ENCODE measurements at regions not wholly inside any gene's neighbourhood (a gene's known extent, or its start where the extent isn't known, plus 50 kb on each side); places are given as distances from the start of the nearest gene placed in this dataset.

DNA sequence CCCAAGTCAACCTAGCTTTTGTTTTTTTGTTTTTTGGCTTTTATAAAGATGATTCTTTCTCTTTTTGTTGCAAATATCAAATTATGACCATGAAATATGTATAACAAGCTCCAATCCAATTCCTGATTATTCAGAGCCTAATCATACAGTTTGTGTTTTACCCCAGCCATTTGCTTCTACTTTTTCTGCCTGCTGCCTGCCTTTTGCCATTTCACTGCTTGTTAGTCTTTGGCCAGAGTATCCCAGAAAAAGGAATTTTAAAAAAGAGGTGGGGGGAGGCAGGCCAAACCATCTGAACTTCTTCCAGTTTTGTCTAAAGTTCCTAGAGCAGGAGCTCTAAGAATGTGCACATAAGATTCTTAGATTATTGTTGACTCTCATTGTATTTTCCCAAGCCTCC, 211.9 kb upstream of the VRK2 start:
- no peak for ATAC-seq
- DNase-seq (ENCODE audit: missing footprints): no peak
- intact Hi-C loops (cut with DNase I): no loop called here

DNA sequence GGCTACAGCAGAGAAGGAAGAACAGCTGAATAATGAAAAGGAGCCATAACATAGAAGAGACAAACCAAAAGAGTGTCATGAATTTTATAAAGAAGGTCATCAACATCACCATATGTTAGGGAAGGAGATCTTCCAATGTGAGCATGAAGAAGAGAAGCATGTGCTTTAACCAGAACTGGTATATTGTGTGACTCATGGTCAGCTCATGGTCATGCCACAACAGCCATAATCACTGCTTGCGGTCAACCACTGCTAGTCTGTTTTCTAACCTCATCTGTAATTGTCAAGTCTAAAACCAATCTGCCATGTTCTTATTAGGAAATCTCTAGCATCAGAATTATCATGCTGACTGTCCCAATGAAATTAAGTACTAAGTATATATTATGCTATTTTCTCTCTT, 204.1 kb upstream of the VRK2 start:
- DNase-seq (ENCODE audit: missing footprints) (no peak), ATAC-seq (no peak)
- intact Hi-C loops (cut with DNase I): no loop called here

DNA sequence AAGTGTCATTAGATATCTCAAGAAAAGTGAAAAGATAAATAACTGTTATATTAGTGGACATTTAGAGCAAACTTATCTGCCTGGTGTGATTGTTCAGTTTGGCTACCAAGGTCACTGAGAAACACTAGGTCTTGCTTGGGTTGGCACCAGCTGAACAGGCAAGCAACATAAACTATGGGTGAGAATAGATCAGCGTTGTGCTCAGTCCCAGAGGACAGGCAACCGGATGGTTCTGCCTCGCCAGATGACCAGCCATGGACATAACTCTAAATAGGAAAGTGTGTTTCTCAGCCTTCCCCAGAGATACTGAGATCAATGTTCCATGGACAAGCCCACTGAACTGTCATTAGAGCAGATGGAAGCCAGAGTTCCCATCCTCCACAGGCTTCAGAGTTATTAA, 203.4 kb upstream of the VRK2 start:
- no peak for DNase-seq (ENCODE audit: missing footprints)
- intact Hi-C loops (cut with DNase I): no loop called here
- ATAC-seq: no peak

DNA sequence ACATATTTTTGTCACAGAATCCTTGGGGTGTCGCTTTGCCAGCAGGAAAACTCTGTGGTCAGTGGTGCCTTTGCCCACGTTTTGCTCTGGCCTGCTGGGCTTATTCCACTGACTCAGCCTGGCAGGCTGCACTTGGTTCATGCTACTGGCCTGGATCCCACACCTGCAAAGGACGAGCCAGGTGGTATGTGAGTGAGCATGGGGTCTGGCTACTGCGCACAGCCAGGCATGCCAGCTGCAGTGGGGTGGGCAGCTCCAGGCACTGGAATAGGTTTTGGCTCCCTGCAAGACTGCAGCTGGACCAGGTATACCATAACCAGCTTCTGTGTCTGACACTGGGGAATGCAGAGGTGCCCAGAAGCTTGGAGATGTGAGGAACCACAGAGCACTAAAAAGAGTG, 197.9 kb upstream of the VRK2 start:
- DNase-seq (ENCODE audit: missing footprints) (no peak), ATAC-seq (no peak)
- intact Hi-C loops (cut with DNase I): no loop called here

DNA sequence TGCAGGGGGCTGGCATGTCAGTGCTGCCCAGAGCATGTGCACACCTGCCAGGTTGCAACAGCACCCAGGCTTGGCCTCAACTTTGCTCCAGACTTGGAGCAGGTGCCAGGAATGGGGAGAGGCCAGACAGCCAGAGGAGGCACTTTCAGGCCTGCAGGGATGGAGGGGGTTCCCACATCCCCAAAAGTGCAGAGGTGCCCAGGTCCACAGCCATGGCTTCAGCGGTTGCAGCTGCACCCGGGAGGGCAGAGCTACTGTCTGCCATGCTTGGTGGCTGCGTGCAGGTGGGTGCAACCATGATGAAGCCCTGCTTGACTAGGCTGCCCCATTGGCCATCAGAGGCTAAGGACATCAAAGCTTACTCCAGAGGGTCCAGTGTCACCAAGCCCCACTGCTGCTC, 196.8 kb upstream of the VRK2 start:
- no peak for DNase-seq (ENCODE audit: missing footprints)
- no peak for ATAC-seq
- intact Hi-C loops (cut with DNase I): no loop called here

DNA sequence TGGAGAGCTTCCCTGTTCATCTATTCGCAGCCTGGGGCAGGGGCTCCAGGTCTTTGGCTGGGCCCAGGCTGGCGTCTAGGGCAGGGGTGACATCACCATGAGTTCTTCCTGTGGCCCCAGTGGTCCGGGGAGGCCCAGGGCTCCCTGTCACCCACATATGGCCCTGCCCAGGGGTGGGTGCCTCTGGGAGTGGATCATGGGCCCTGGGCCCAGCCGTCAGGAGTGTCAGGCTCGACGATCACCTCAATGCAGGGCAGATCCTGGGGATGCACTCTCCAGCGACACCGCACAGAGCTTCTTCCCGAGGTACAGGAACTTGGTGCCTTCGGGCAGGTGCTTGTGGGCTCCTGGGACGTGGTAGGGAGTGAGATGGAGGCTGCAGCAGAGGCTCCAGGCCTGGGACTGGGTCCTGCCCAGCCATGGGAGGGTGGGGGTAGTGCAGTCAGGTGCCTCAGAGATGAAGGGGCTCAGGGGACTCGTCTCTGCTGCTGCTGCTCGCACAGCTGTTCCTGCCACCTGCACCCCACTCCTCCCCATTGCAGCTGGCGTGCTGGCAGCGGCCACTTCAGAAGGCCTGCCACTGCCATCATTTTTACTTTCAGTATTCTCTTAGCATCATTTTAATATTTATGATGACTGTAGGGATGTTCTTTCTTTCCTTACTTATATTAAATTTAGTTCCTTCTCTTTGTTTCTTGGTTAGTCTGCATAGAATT, 196.0 kb upstream of the VRK2 start:
- ATAC-seq: no peak
- intact Hi-C loops (cut with DNase I): no loop called here
- no peak for DNase-seq (ENCODE audit: missing footprints)

DNA sequence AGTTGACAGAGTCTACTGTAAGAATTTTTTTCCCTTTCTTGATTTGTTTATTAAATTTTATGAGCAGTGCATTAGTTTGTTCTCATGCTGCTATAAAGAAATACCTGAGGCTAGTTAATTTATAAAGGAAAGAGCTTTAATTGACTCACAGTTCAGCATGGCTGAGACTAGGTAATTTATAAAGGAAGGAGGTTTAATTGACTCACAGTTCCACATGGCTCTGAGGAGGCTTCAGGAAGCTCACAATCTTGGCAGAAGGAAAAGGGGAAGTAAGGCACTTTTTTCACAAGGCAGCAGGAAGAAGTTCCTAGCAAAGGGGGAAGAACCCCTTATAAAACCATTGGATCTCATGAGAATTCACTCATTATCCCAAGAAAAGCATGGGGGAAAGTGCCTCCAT, 191.4 kb upstream of the VRK2 start:
- DNase-seq (ENCODE audit: missing footprints) (no peak), ATAC-seq (no peak)
- intact Hi-C loops (cut with DNase I): no loop called here

DNA sequence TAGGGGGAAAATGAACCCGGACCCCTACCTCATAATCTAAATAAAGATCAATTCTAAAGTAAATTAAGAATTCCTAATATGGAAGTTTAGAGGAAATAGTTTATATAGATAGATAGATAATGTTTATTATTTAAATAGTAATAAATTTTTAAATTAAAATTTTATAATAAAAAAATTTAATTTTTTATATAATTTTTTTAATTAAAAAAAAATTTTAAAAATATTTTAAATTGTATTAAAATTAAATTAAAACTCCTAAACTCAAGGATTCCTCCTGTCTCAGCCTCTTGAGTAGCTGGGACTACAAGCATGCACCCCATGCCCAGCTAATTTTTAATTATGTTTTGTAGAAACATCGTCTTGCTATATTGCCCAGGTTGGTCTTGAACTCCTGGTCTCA, 186.9 kb upstream of the VRK2 start:
- intact Hi-C loops (cut with DNase I): no loop called here
- no peak for ATAC-seq
- no peak for DNase-seq (ENCODE audit: missing footprints)

DNA sequence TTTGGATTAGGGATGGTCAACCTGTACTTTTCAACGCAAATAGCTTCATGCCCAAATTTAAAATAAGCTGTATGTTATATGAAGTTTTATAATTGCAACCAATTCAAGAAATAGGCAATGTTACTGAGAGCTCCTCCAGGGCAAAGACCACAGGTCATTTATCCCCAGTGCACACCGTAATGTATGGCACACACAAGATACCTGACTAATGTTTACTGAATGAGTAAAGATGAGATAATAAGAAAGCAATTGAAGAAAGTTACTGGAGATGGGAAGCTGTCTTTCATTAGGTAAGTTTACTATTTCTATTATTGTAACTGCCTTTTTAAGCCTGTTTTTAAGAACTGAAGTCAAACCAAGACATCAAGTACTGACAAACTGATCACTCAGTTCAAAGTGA, 184.5 kb upstream of the VRK2 start:
- DNase-seq (ENCODE audit: missing footprints): no peak
- intact Hi-C loops (cut with DNase I): no loop called here
- no peak for ATAC-seq

DNA sequence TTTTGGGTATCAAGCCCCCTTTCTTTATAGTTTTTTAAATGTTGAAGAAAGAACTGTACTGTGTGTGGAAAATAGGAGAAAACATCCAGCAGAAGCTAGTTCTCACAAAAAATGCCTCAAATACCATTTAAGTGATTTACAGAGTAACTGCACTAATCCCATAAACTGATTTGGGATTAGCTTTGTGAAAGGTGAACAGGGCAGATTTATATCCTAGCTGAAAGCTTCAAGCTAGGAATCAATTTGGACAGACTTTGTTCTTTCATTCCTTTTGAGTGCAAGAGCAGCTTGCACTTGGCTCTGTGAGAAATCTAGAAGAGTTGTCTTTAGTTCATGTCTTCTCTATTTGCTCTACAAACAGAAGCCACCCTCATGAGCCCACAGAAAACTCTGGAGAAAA, 183.9 kb upstream of the VRK2 start:
- DNase-seq (ENCODE audit: missing footprints) (no peak), ATAC-seq (no peak)
- intact Hi-C loops (cut with DNase I): no loop called here

DNA sequence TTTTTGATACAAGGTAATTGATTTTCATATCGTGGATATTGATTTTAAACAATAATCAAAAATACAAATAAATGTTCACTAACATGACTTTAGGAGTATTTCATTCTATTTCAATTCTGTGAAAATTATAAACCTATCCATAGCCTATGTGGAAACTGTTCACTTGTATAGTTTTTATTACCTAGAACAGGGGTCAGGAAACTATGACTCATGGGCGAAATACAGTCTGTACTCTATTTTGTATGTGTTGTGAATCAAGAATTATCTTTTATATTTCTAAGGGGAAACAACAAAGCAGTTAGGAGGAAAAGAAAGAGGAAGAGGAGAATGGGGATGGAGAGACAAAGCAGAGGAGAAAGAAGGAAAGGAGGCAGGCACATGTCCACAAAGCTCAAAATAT, 181.7 kb upstream of the VRK2 start:
- intact Hi-C loops (cut with DNase I): no loop called here
- no peak for DNase-seq (ENCODE audit: missing footprints)
- ATAC-seq: no peak

DNA sequence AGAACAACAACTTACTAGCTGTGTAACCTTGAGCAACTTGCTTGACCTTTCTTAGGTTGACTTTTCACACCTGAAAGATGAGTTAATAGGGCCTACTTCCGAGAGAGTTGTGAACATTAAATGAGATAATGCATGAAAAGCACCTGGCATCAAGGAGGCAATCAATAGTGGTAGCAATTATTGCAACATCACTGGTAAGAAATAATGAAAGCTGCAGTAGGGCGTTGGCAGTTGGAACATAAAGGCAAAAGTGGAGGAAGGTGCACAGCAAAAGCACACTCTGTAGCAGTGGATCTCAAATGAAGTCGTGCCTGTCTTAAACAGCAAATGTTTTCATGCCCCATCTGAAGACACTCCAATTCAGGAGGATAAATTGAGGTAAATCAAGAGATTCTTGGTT, 178.9 kb upstream of the VRK2 start:
- no peak for ATAC-seq
- no peak for DNase-seq (ENCODE audit: missing footprints)
- intact Hi-C loops (cut with DNase I): no loop called here

DNA sequence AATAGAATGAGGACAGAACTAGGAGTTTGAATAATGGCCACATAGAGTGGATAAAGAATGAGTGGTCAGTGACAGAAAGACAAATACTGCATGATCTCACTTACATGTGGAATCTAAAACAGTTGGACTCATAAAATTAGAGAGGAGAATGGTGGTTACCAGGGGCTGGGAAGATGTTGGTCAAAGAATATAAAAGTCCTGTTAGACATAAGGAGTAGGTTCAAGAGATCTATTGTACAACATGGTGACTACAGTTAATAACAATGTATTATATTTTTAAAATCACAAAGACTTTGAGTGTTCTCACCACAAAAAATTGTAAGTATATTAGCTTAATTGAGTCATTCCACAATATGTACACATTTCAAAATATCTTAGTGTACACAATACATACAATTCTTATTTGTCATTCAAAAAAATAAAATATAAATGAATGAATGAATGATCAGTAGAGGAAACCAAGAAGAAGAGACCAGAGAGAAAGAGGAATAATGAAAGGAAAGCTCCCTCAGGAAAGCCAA, 177.9 kb upstream of the VRK2 start:
- intact Hi-C loops (cut with DNase I): no loop called here
- no peak for DNase-seq (ENCODE audit: missing footprints)
- no peak for ATAC-seq

DNA sequence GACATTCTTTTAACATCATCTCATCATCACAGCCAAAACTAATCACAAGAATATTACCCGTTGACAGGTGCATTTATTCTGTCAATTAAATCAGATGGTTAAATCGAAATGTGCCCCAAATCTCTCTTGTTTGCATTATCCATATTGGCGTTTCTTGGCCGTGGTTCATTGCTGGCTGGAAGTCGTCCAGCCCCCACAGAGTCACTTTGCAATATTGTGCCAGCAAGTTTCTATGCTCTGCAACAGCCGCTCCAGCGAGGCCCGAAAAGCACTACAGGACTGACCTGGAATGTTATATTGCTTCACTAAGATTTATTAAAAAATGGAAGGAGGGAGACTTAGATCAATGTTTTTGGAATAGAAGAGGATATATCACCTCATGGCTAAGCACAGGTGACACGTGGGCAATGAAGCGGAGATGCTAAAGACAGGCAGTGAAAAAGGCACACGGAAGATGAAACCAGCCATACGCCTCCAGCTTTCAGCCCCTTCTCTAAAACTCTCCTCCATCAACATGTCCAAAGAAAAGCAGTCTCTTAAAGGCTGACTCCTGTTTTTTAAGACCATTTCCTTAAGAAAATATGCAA, 176.8 kb upstream of the VRK2 start:
- ATAC-seq (no peak), DNase-seq (ENCODE audit: missing footprints) (no peak)
- intact Hi-C loops (cut with DNase I): no loop called here

DNA sequence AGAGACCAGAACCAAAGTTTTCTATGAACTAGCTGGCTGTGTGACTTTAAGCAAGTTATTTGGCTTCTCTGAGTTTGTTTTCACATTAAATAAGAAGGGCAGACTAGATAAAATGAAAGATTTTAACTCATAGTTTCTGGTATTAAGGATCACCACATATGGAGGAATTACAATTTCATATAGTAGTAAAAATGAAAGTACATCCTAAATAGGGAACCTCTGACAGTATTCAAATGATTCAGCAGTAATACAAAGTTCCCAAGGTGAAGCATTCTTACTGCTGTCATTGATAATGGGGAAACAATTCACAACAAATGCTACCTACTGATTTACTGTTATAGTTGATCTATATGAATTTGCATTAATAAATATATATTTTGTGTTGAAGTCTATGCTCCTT, 170.3 kb upstream of the VRK2 start:
- intact Hi-C loops (cut with DNase I): no loop called here
- no peak for ATAC-seq

DNA sequence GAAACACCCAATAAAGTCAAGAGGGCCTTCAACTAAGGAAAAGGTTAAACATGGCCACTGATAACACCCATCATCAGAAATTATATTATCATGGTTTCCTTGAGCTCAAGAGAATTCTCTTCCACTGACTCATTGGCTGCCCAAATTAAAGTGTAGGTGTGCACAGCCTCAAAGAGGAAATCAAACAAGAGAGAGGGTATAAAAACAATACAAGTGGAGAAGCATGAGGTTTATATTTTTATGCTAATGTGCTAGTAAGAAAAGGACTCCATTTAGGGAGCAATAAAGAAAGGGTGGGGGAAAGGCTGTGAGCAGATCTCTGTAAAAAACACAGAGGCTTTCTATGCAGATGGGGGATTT, 168.8 kb upstream of the VRK2 start:
- intact Hi-C loops (cut with DNase I): no loop called here
- ATAC-seq: no peak
- no peak for DNase-seq (ENCODE audit: missing footprints)

More for the DNA sequence above, 170.3 kb upstream of the VRK2 start:
- no peak for DNase-seq (ENCODE audit: missing footprints)

DNA sequence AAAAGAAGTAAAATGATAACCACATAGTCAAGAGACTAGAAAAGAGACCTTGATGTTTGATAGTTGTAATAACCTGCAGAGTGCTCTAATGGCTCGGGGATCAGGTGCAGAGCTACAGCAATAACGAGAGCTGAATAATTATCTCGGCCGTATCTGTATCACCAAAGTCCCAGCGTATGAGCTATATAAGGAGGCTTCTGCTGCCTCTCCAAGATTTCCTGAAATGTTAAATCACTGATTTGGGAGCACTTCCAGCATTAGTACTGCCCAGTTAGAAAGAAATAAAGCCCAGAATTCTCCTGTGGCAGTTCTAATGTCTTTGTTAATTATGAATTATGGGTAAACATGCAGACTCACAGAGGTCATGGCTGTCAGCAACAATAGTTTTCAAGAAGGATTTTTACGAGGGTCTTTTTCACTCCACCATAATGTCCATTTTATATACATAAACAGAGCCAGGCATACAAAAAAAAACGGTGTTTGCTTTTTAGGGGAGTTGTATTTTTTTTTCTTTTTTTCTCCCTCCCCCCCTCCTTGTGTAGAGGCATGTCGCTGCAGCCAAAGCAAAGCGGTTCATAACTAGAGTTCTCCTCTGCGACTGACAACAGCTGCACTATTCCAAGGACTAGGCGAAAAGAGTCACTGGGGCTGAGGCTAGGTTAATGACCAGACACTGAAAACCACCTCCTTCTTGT, 168.3 kb upstream of the VRK2 start:
- no peak for ATAC-seq
- no peak for DNase-seq (ENCODE audit: missing footprints)
- intact Hi-C loops (cut with DNase I): no loop called here

DNA sequence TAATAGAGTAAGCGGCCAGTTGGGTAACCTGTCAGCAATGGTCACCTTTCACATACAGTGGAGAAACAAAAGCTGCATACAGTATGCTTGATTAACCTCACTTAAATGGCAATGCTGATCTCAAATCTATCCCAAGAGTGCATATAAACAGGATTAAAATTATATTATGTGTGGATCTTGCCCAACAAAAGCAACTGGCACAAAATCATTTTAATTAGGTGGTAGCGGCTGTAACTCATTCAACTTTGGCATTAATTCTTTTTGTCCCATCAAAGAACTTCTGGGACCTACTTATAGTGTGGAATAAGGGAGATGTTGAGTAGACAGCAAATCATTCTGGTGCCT, 167.8 kb upstream of the VRK2 start:
- no peak for ATAC-seq
- DNase-seq (ENCODE audit: missing footprints): no peak
- intact Hi-C loops (cut with DNase I): no loop called here

DNA sequence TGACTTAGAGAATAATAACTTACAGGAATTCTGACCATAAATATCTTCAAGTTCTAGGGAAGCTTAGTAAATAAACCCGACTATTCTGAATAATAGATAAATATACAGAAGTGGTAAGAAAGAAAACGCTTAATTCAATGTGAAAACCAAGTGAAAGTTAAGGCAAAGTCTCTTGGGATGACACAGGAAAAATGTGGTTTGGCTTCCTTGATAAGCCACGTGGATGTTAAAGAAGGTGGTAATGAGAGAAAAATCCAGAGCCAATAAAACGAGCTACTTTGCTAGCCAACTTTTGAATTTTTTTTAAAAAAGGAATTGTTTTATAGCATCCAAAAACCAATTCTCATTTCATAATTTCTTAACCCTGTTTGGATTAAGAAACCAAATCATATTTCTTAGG, 166.2 kb upstream of the VRK2 start:
- intact Hi-C loops (cut with DNase I): no loop called here
- ATAC-seq (no peak), DNase-seq (ENCODE audit: missing footprints) (no peak)

DNA sequence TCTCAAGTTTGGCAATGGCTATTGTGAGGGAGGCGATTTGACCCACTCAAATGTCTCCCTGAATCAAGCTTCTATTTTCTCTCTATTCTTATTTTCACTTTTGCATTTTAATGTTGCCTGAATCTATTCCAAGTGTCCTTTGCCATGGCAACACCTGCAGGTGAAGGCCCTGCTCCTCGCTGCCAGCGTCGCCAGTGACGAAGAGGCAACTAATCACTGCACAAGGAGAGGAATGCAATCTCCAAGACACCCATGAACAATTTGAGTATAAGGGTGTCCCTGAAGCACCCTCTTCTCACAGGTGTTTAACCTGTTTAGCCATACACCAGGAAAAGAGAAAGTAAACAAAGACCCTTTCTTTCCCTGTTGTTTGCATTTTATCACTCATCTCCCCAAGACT, 165.6 kb upstream of the VRK2 start:
- ATAC-seq: no peak
- intact Hi-C loops (cut with DNase I): no loop called here
- DNase-seq (ENCODE audit: missing footprints): no peak
